GM13977 (cell line): ENCODE measurements at regions not wholly inside any gene's neighbourhood (a gene's known extent, or its start where the extent isn't known, plus 50 kb on each side); places are given as distances from the start of the nearest gene placed in this dataset.

Experiments used
- DNase-seq: peaks from one replicate; pipeline ENCODE4 v3.0.0; 2012; ENCODE audit warnings: low spot score
- CTCF ChIP-seq: IDR thresholded peaks from 2 replicates; pipeline ENCODE4 v1.5.1; 2012; ENCODE audit warnings: mild to moderate bottlenecking, control low read depth; ENCODE audit not compliant: insufficient read depth; ENCODE audit errors: extremely low read depth, missing control alignments
- in situ Hi-C: fragments of 300-500 bp; cut with MboI; formaldehyde crosslinking; loops from one replicate; pipeline ENCODE4 v1.12.0; 2022; ENCODE audit warnings: low sequenced_read_pairs, low pct_unique_long_range_greater_than_20kb, mixed read lengths, inconsistent platforms; ENCODE audit not compliant: unreplicated experiment

- no peak for DNase-seq
- in situ Hi-C loops, result no loop called here
- TF ChIP-seq CTCF, result no peak
Observed at GRCh38 chr1:29892247-29892646, 655.9 kb downstream of the PTPRU start.

- in situ Hi-C loops, result no loop called here
- no peak for DNase-seq
- TF ChIP-seq CTCF, result no peak
Observed at GRCh38 chr1:29890201-29890959, 654.1 kb downstream of the PTPRU start.

- in situ Hi-C loops, result no loop called here
- no peak for TF ChIP-seq CTCF
- no peak for DNase-seq
Observed at GRCh38 chr1:29889776-29890175, 653.5 kb downstream of the PTPRU start.

- no peak for DNase-seq
- TF ChIP-seq CTCF, result no peak
- in situ Hi-C loops, result no loop called here
Observed at GRCh38 chr1:29884740-29885139, 648.4 kb downstream of the PTPRU start.

- in situ Hi-C loops, result no loop called here
- no peak for DNase-seq
- TF ChIP-seq CTCF, result no peak
Observed at GRCh38 chr1:29883986-29884385, 647.7 kb downstream of the PTPRU start.

- no peak for TF ChIP-seq CTCF
- in situ Hi-C loops, result no loop called here
- DNase-seq, result no peak
Observed at GRCh38 chr1:29883411-29883832, 647.1 kb downstream of the PTPRU start.
